SK-N-SH (cell line): ENCODE measurements at regions not wholly inside any gene's neighbourhood (a gene's known extent, or its start where the extent isn't known, plus 50 kb on each side); places are given as distances from the start of the nearest gene placed in this dataset.

Experiments used
- ELF1 ChIP-seq: IDR thresholded peaks from 2 replicates; pipeline ENCODE4 v1.4.0; 2012
- MAX ChIP-seq: IDR thresholded peaks from 2 replicates; pipeline ENCODE4 v1.4.0; 2012; ENCODE audit warnings: low read depth
- POLR2AphosphoS5 ChIP-seq: IDR thresholded peaks from 2 replicates; pipeline ENCODE4 v1.6.1; 2012; ENCODE audit warnings: low read depth, low read length
- RFX5 ChIP-seq: IDR thresholded peaks from 2 replicates; pipeline ENCODE4 v1.6.1; 2012; ENCODE audit warnings: mild to moderate bottlenecking, improper control_type of control experiment, low read length
- SMC3 ChIP-seq: IDR thresholded peaks from 2 replicates; pipeline ENCODE4 v1.6.1; 2012; ENCODE audit warnings: low read depth, low read length, improper control_type of control experiment
- TF ChIP-seq, protein P1 (sequence below): fragments of 200-600 bp; sonication (generic); IDR thresholded peaks from 2 replicates; pipeline ENCODE4 v1.6.1; 2017; ENCODE audit warnings: antibody characterized with exemption, mild to moderate bottlenecking, moderate library complexity

DNA sequence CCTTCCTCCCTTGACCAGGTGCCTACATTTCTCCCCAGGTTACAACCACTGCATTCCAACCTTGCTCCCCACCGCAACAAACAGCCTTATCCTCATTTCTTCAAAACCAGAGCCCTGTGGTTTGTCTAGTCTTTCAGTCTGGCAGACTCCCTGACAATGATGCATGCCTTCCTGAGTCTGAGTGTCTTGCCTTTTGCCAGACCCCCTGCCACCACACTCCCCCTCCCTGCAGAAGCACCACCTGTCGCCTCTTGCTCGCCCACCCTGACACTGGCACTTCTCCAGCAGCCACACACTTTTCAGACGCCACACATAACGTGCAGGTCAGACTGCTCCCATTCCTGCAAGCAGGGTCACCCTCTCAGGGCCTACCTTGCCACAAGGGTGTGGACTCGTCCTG lies 349.2 kb upstream of the NOCT start:
- TF ChIP-seq SMC3 (no peak), RFX5 (no peak), ELF1 (no peak), MAX (no peak), POLR2AphosphoS5 (no peak)
- TF ChIP-seq, protein P1, sequence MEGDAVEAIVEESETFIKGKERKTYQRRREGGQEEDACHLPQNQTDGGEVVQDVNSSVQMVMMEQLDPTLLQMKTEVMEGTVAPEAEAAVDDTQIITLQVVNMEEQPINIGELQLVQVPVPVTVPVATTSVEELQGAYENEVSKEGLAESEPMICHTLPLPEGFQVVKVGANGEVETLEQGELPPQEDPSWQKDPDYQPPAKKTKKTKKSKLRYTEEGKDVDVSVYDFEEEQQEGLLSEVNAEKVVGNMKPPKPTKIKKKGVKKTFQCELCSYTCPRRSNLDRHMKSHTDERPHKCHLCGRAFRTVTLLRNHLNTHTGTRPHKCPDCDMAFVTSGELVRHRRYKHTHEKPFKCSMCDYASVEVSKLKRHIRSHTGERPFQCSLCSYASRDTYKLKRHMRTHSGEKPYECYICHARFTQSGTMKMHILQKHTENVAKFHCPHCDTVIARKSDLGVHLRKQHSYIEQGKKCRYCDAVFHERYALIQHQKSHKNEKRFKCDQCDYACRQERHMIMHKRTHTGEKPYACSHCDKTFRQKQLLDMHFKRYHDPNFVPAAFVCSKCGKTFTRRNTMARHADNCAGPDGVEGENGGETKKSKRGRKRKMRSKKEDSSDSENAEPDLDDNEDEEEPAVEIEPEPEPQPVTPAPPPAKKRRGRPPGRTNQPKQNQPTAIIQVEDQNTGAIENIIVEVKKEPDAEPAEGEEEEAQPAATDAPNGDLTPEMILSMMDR = no peak
